Peyer's patch (tissue), 4 donors: ENCODE measurements at regions not wholly inside any gene's neighbourhood (a gene's known extent, or its start where the extent isn't known, plus 50 kb on each side); places are given as distances from the start of the nearest gene placed in this dataset.

Experiments
- DNase-seq, 3 donors: peaks; one replicate each; pipeline ENCODE4 v3.0.0-alpha.2; 2017 to 2019
- H3K27ac ChIP-seq, 4 donors: fragments of 200-600 bp; sonication (generic); one replicate each; pipeline ENCODE4 v1.5.1; 2016 to 2019
- H3K27me3 ChIP-seq, 2 donors: fragments of 200-600 bp; sonication (generic); one replicate each; pipeline ENCODE4 v1.5.1; 2019
- H3K36me3 ChIP-seq, 3 donors: fragments of 200-600 bp; sonication (generic); one replicate each; pipeline ENCODE4 v1.5.1; 2016 to 2019
- H3K4me1 ChIP-seq, 4 donors: fragments of 200-600 bp; sonication (generic); one replicate each; pipeline ENCODE4 v1.5.1; 2016 to 2019
- H3K4me3 ChIP-seq, 4 donors: fragments of 200-600 bp; sonication (generic); 1 replicate in 3 of 4; 2 replicates in 1 of 4; pipeline ENCODE4 v1.5.1; 2016 to 2019; ENCODE audit warnings: mild to moderate bottlenecking in 1 of 4
- H3K9me3 ChIP-seq, 4 donors: fragments of 200-600 bp; sonication (generic); one replicate each; pipeline ENCODE4 v1.5.1; 2016 to 2019; ENCODE audit warnings: mild to moderate bottlenecking in 1 of 4
- CTCF ChIP-seq, 6 experiments: fragments of 450-650 bp in 4 of 6; fragments of 200-600 bp in 2 of 6; sonication (generic) in 1 of 6; IDR thresholded peaks; one replicate each; pipeline ENCODE4 v1.5.1; 2017 to 2019; ENCODE audit warnings: antibody characterized with exemption in 6 of 6, mild to moderate bottlenecking in 3 of 6, moderate library complexity in 1 of 6
- POLR2A ChIP-seq, 2 donors: fragments of 450-650 bp; IDR thresholded peaks; one replicate each; pipeline ENCODE4 v1.5.1; 2017; ENCODE audit warnings: antibody characterized with exemption in 2 of 2, mild to moderate bottlenecking in 2 of 2, moderate library complexity in 2 of 2

- no peak for DNase-seq
- Histone ChIP-seq H3K9me3 (no peaks in the 10 kb centered on the region), H3K27ac (no peak overlapping the region), H3K36me3 (no peaks in the 10 kb centered on the region), H3K27me3 (no peaks in the 10 kb centered on the region), H3K4me1 (no peaks in the 10 kb centered on the region), H3K4me3 (no peak overlapping the region)
- TF ChIP-seq POLR2A (IDR thresholded peaks at IDR 0.05), result no peak
- no peak for TF ChIP-seq CTCF (IDR thresholded peaks at IDR 0.05)
Observed at GRCh38 chr10:53430974-53431373, 658.4 kb upstream of the MBL2 start.

GRCh38 chr10:53430127-53430891 lies 657.7 kb upstream of the MBL2 start:
- Histone ChIP-seq H3K27ac (no peak overlapping the region), H3K4me3 (no peak overlapping the region), H3K4me1 (no peaks in the 10 kb centered on the region), H3K9me3 (no peaks in the 10 kb centered on the region), H3K36me3 (no peaks in the 10 kb centered on the region), H3K27me3 (no peaks in the 10 kb centered on the region)
- no peak for DNase-seq
- TF ChIP-seq POLR2A (IDR thresholded peaks at IDR 0.05), result no peak
- no peak for TF ChIP-seq CTCF (IDR thresholded peaks at IDR 0.05)

GRCh38 chr10:53422223-53422888 lies 649.8 kb upstream of the MBL2 start:
- Histone ChIP-seq H3K36me3 (no peaks in the 10 kb centered on the region), H3K4me3 (no peak overlapping the region), H3K27me3 (no peaks in the 10 kb centered on the region), H3K4me1 (no peaks in the 10 kb centered on the region), H3K9me3 (no peaks in the 10 kb centered on the region), H3K27ac (no peak overlapping the region)
- no peak for DNase-seq
- TF ChIP-seq POLR2A (IDR thresholded peaks at IDR 0.05), result no peak
- TF ChIP-seq CTCF (IDR thresholded peaks at IDR 0.05), result no peak

- H3K4me3 ChIP-seq, result no peak overlapping the region
- DNase-seq, result no peak
- H3K9me3 ChIP-seq, result no peaks in the 10 kb centered on the region
- no peaks in the 10 kb centered on the region for H3K27me3 ChIP-seq
- H3K27ac ChIP-seq, result no peak overlapping the region
- TF ChIP-seq POLR2A (IDR thresholded peaks at IDR 0.05) (no peak), CTCF (IDR thresholded peaks at IDR 0.05) (no peak)
- no peaks in the 10 kb centered on the region for H3K36me3 ChIP-seq
- no peaks in the 10 kb centered on the region for H3K4me1 ChIP-seq
Observed at GRCh38 chr10:53412651-53413050, 640.1 kb upstream of the MBL2 start.

- H3K27ac ChIP-seq, result no peak overlapping the region
- no peak for TF ChIP-seq POLR2A (IDR thresholded peaks at IDR 0.05)
- H3K36me3 ChIP-seq, result no peaks in the 10 kb centered on the region
- H3K9me3 ChIP-seq, result no peaks in the 10 kb centered on the region
- no peak overlapping the region for H3K4me3 ChIP-seq
- H3K4me1 ChIP-seq, result no peaks in the 10 kb centered on the region
- no peak for DNase-seq
- no peaks in the 10 kb centered on the region for H3K27me3 ChIP-seq
Observed at GRCh38 chr10:53406532-53406931, 633.9 kb upstream of the MBL2 start.

GRCh38 chr10:53403688-53404087 lies 631.1 kb upstream of the MBL2 start:
- H3K27me3 ChIP-seq, result no peaks in the 10 kb centered on the region
- TF ChIP-seq CTCF (IDR thresholded peaks at IDR 0.05) (no peak), POLR2A (IDR thresholded peaks at IDR 0.05) (no peak)
- no peak overlapping the region for H3K4me3 ChIP-seq

More at GRCh38 chr10:53403688-53404087, 631.1 kb upstream of the MBL2 start:
- H3K27ac ChIP-seq, result no peak overlapping the region
- H3K36me3 ChIP-seq, result no peaks in the 10 kb centered on the region
- H3K9me3 ChIP-seq, result no peaks in the 10 kb centered on the region
- DNase-seq, result peak in 2 of 3 donors; percentile 53 to 54
- no peaks in the 10 kb centered on the region for H3K4me1 ChIP-seq
